SU-DHL-6 (cell line): ENCODE measurements at regions not wholly inside any gene's neighbourhood (a gene's known extent, or its start where the extent isn't known, plus 50 kb on each side); places are given as distances from the start of the nearest gene placed in this dataset.

Source experiments
- H2AFZ ChIP-seq: fragments of 200-600 bp; sonication (generic); 2 replicates; pipeline ENCODE4 v1.6.1; 2014; ENCODE audit warnings: low read depth, mild to moderate bottlenecking, moderate library complexity, mixed read lengths, antibody characterized with exemption, low read length; ENCODE audit not compliant: severe bottlenecking
- H3F3A ChIP-seq: fragments of 200-600 bp; shearing (Covaris generic); 2 replicates; pipeline ENCODE4 v1.6.0; 2016; ENCODE audit warnings: antibody characterized with exemption, mild to moderate bottlenecking; ENCODE audit not compliant: insufficient read depth
- H3K27ac ChIP-seq: fragments of 200-600 bp; sonication (generic); 2 replicates; pipeline ENCODE4 v1.5.1; 2016; ENCODE audit warnings: low read depth, mild to moderate bottlenecking, low read length, moderate library complexity, mixed read lengths
- H3K27me3 ChIP-seq: fragments of 200-600 bp; sonication (generic), shearing (Covaris generic); 2 replicates; pipeline ENCODE4 v1.6.0; 2014; ENCODE audit warnings: mild to moderate bottlenecking, low read length
- H3K36me3 ChIP-seq: fragments of 200-600 bp; sonication (generic); 2 replicates; pipeline ENCODE4 v1.6.1; 2014; ENCODE audit warnings: mild to moderate bottlenecking, low read length, mixed read lengths
- H3K4me2 ChIP-seq: fragments of 300-600, 200-600 bp; shearing (Covaris generic), sonication (generic); 2 replicates; pipeline ENCODE4 v1.6.0; 2014; ENCODE audit warnings: low read length, low read depth, mild to moderate bottlenecking; ENCODE audit not compliant: poor library complexity, severe bottlenecking
- H3K4me3 ChIP-seq: fragments of 200-600 bp; sonication (generic); 2 replicates; pipeline ENCODE4 v1.5.1; 2014; ENCODE audit warnings: antibody characterized with exemption, low read length, mild to moderate bottlenecking, mixed read lengths; ENCODE audit not compliant: insufficient read depth, poor library complexity, severe bottlenecking
- H3K79me2 ChIP-seq: fragments of 200-600 bp; sonication (generic); 2 replicates; pipeline ENCODE4 v1.6.1; 2014; ENCODE audit warnings: mild to moderate bottlenecking, low read length, moderate library complexity; ENCODE audit not compliant: insufficient read depth
- H3K9ac ChIP-seq: fragments of 200-600 bp; sonication (generic); 2 replicates; pipeline ENCODE4 v1.7.0; 2014; ENCODE audit warnings: mild to moderate bottlenecking, low read length
- H3K9me2 ChIP-seq: fragments of 200-600 bp; sonication (generic); replicated peaks from 2 replicates; pipeline ENCODE4 v1.6.1; 2014; ENCODE audit warnings: low read length; ENCODE audit not compliant: insufficient read depth
- H3K9me3 ChIP-seq: fragments of 200-600 bp; sonication (generic); 2 replicates; pipeline ENCODE4 v1.6.1; 2014; ENCODE audit warnings: low read length, mixed read lengths; ENCODE audit not compliant: insufficient read depth
- H4K20me1 ChIP-seq: fragments of 200-600 bp; sonication (generic); 2 replicates; pipeline ENCODE4 v1.6.1; 2014; ENCODE audit warnings: low read depth, mild to moderate bottlenecking, antibody characterized with exemption, low read length, moderate library complexity, mixed read lengths
- EZH2phosphoT487 ChIP-seq: fragments of 200-600 bp; sonication (generic), shearing (Covaris generic); conservative IDR thresholded peaks from 2 replicates; pipeline ENCODE4 v1.6.1; 2018; ENCODE audit warnings: mild to moderate bottlenecking, antibody characterized with exemption, low read length, moderate library complexity, mixed read lengths
- TF ChIP-seq, protein P1 (sequence below): fragments of 200-600 bp; sonication (generic); IDR thresholded peaks from one replicate; pipeline ENCODE4 v1.5.1; 2017; ENCODE audit warnings: antibody characterized with exemption, mild to moderate bottlenecking, low read length, moderate library complexity; ENCODE audit not compliant: insufficient read depth, poor library complexity, severe bottlenecking

DNA sequence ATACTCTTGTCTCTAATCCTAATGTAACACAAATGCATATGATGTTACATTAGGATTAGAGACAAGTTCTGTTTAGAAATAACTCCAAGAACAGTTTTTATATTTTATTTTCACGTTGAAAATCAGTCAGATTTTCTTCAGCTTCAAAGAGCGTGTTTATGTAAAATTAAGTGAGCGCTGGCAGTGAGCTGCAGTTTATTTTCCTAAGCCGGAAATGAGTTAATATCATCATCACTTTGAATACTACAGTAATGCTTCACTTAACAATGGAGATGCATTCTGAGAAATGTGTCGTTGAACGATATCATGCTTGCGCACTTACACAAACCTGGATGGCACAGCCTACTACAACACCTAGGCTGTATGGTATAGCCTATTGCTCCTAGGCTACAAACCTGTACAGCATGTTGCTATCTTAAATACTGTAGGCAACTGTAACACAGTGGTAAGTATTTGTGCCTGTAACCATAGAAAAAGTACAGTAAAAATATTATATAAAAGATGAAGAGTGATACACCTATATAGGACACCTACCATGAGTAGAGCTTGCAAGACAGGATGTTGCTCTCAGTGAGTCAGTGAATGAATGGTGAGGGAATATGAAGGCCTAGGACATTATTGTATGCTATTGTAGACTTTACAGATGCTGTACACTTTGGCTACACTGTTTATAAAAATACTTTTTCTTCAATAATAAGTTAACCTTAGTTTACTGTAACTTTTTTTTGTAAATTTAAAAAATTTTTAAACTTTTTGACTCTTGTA is 65.9 kb upstream of the C5orf46 start:
- Histone ChIP-seq H3K4me2 (no peak overlapping the region), H2AFZ (no peak overlapping the region), H3K4me3 (no peak overlapping the region), H4K20me1 (no peaks in the 10 kb centered on the region), H3K79me2 (no peaks in the 10 kb centered on the region), H3F3A (no peaks in the 10 kb centered on the region), H3K9ac (no peak overlapping the region), H3K36me3 (no peaks in the 10 kb centered on the region), H3K27me3 (no peaks in the 10 kb centered on the region), H3K9me2 (0 out of 2 replicates have a peak, but pooled peaks cover 3% of the 10 kb centered on the region), H3K27ac (no peak overlapping the region), H3K9me3 (no peaks in the 10 kb centered on the region)
- TF ChIP-seq EZH2phosphoT487: no peak
- TF ChIP-seq, protein P1, sequence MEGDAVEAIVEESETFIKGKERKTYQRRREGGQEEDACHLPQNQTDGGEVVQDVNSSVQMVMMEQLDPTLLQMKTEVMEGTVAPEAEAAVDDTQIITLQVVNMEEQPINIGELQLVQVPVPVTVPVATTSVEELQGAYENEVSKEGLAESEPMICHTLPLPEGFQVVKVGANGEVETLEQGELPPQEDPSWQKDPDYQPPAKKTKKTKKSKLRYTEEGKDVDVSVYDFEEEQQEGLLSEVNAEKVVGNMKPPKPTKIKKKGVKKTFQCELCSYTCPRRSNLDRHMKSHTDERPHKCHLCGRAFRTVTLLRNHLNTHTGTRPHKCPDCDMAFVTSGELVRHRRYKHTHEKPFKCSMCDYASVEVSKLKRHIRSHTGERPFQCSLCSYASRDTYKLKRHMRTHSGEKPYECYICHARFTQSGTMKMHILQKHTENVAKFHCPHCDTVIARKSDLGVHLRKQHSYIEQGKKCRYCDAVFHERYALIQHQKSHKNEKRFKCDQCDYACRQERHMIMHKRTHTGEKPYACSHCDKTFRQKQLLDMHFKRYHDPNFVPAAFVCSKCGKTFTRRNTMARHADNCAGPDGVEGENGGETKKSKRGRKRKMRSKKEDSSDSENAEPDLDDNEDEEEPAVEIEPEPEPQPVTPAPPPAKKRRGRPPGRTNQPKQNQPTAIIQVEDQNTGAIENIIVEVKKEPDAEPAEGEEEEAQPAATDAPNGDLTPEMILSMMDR: no peak

DNA sequence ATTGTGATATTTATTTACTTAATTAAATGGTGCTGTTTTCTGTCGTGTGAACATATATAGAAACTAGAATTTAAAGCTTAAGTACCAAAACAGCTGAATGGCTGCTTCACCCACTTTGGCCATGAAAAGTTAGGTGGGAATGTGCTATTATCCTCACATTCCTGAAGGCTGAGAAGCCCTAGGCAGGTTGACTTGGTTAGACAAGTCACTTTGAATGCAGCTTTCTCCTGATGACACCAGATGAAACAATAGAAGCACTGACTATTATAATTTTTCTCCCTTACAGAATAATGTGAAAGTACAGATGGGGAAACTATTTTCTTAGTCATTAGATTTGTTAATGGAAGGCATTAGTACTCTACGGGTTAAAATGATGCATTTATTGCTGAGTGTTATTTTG is 65.1 kb upstream of the C5orf46 start:
- Histone ChIP-seq H3K27ac (no peak overlapping the region), H4K20me1 (no peaks in the 10 kb centered on the region), H3K27me3 (no peaks in the 10 kb centered on the region), H3K4me3 (no peak overlapping the region), H3K9me3 (no peaks in the 10 kb centered on the region), H3K4me2 (no peak overlapping the region), H3K9me2 (0 out of 2 replicates have a peak, but pooled peaks cover 3% of the 10 kb centered on the region), H2AFZ (no peak overlapping the region), H3K79me2 (no peaks in the 10 kb centered on the region), H3F3A (no peaks in the 10 kb centered on the region), H3K9ac (no peak overlapping the region), H3K36me3 (no peaks in the 10 kb centered on the region)
- no peak for TF ChIP-seq EZH2phosphoT487
- TF ChIP-seq, protein P1: no peak

DNA sequence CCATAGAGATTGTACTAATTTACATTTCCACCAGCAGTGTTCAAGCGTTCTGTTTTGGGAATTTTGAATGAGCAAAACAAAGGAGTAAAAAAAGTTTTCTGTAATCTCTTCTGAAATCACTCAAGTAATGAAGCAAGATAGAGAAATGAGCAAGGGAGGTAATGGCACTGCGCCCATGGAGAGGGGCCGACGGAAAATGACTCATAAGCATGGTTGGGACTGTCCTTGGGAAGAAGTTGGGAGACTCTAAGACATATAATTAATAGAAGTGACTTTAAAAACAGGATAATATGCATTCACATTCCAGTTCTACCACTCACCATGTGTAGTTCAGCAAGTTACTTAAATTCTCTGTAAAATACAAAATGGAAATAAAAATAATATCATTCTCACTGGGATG is 62.5 kb upstream of the C5orf46 start:
- no peak overlapping the region for H3K4me2 ChIP-seq
- no peak overlapping the region for H2AFZ ChIP-seq
- TF ChIP-seq EZH2phosphoT487: no peak
- TF ChIP-seq, protein P1: no peak
- no peaks in the 10 kb centered on the region for H3K79me2 ChIP-seq
- H3K36me3 ChIP-seq: no peaks in the 10 kb centered on the region
- H3F3A ChIP-seq: no peaks in the 10 kb centered on the region
- no peak overlapping the region for H3K9ac ChIP-seq
- H3K9me3 ChIP-seq: no peaks in the 10 kb centered on the region
- H3K4me3 ChIP-seq: no peak overlapping the region
- H3K27ac ChIP-seq: no peak overlapping the region
- H3K27me3 ChIP-seq: no peaks in the 10 kb centered on the region
- no peaks in the 10 kb centered on the region for H4K20me1 ChIP-seq
- H3K9me2 ChIP-seq: peaks cover 3% of the 10 kb centered on the region; the same call in 1 of the 2 replicates
